ENCODE measurements at regions not wholly inside any gene's neighbourhood (a gene's known extent, or its start where the extent isn't known, plus 50 kb on each side); places are given as distances from the start of the nearest gene placed in this dataset.

- TF ChIP-seq POLR2AphosphoS5 (IDR thresholded peaks at IDR 0.05) = no peak
- TF ChIP-seq, protein P1, sequence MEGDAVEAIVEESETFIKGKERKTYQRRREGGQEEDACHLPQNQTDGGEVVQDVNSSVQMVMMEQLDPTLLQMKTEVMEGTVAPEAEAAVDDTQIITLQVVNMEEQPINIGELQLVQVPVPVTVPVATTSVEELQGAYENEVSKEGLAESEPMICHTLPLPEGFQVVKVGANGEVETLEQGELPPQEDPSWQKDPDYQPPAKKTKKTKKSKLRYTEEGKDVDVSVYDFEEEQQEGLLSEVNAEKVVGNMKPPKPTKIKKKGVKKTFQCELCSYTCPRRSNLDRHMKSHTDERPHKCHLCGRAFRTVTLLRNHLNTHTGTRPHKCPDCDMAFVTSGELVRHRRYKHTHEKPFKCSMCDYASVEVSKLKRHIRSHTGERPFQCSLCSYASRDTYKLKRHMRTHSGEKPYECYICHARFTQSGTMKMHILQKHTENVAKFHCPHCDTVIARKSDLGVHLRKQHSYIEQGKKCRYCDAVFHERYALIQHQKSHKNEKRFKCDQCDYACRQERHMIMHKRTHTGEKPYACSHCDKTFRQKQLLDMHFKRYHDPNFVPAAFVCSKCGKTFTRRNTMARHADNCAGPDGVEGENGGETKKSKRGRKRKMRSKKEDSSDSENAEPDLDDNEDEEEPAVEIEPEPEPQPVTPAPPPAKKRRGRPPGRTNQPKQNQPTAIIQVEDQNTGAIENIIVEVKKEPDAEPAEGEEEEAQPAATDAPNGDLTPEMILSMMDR (IDR thresholded peaks at IDR 0.05) = no peak
These were observed 52.8 kb upstream of the CNOT2 start for GRCh38 chr12:70190262-70191010.
